HG02852 (cell line): ENCODE measurements at regions not wholly inside any gene's neighbourhood (a gene's known extent, or its start where the extent isn't known, plus 50 kb on each side); places are given as distances from the start of the nearest gene placed in this dataset.

Experiments
- ATAC-seq: cut with Tn5 transposase; IDR thresholded peaks from one replicate; pipeline ENCODE4 v1.9.1; 2021; ENCODE audit warnings: mild to moderate bottlenecking, moderate library complexity; ENCODE audit not compliant: unreplicated experiment

- ATAC-seq = peak; percentile 56
Measured at GRCh38 chr14:64639340-64639821, 64.8 kb upstream of the PLEKHG3 start.

- no peak for ATAC-seq
Measured at GRCh38 chr14:64640839-64641238, 63.4 kb upstream of the PLEKHG3 start.

- ATAC-seq = no peak
Measured at GRCh38 chr14:64641760-64642159, 62.5 kb upstream of the PLEKHG3 start.

GRCh38 chr14:64643709-64644108, 60.5 kb upstream of the PLEKHG3 start:
- ATAC-seq = no peak

GRCh38 chr14:64644629-64645028, 59.6 kb upstream of the PLEKHG3 start:
- ATAC-seq = no peak

GRCh38 chr14:64645220-64645892, 58.9 kb upstream of the PLEKHG3 start:
- no peak for ATAC-seq

- no peak for ATAC-seq
Measured at GRCh38 chr14:64646103-64646502, 58.1 kb upstream of the PLEKHG3 start.

GRCh38 chr14:64649383-64649998, 54.7 kb upstream of the PLEKHG3 start:
- no peak for ATAC-seq

GRCh38 chr14:64653900-64654245, 50.4 kb upstream of the PLEKHG3 start:
- ATAC-seq = no peak

- ATAC-seq = peak; percentile 50
Measured at GRCh38 chr14:64654246-64654900, 49.9 kb upstream of the PLEKHG3 start.
